ENCODE measurements at regions not wholly inside any gene's neighbourhood (a gene's known extent, or its start where the extent isn't known, plus 50 kb on each side); places are given as distances from the start of the nearest gene placed in this dataset.

GRCh38 chr9:99385814-99386279 is 163.8 kb downstream of the SEC61B start:
- peak; percentile 24 for DNase-seq (ENCODE audit: extremely low read depth, low read depth)
- no peak for TF ChIP-seq CTCF (IDR thresholded peaks at IDR 0.05; ENCODE audit: low read depth, low read length, missing control alignments)
- H3K4me3 ChIP-seq (replicated peaks; ENCODE audit: low read depth, low read length) = no peak overlapping the region

- TF ChIP-seq CTCF (IDR thresholded peaks at IDR 0.05; ENCODE audit: low read depth, low read length, missing control alignments) = no peak
- no peak for DNase-seq (ENCODE audit: extremely low read depth, low read depth)
- H3K4me3 ChIP-seq (replicated peaks; ENCODE audit: low read depth, low read length) = no peak overlapping the region
Observed at GRCh38 chr9:99387431-99387830, 165.3 kb downstream of the SEC61B start.

GRCh38 chr9:99389087-99390033 is 167.3 kb downstream of the SEC61B start:
- no peak overlapping the region for H3K4me3 ChIP-seq (replicated peaks; ENCODE audit: low read depth, low read length)
- DNase-seq (ENCODE audit: extremely low read depth, low read depth) = no peak
- TF ChIP-seq CTCF (IDR thresholded peaks at IDR 0.05; ENCODE audit: low read depth, low read length, missing control alignments) = no peak

- TF ChIP-seq CTCF (IDR thresholded peaks at IDR 0.05; ENCODE audit: low read depth, low read length, missing control alignments) = no peak
- DNase-seq (ENCODE audit: extremely low read depth, low read depth) = no peak
- H3K4me3 ChIP-seq (replicated peaks; ENCODE audit: low read depth, low read length) = no peak overlapping the region
Observed at GRCh38 chr9:99391937-99392594, 170.0 kb downstream of the SEC61B start.

GRCh38 chr9:99392986-99393385 is 170.9 kb downstream of the SEC61B start:
- no peak for DNase-seq (ENCODE audit: extremely low read depth, low read depth)
- no peak overlapping the region for H3K4me3 ChIP-seq (replicated peaks; ENCODE audit: low read depth, low read length)
- TF ChIP-seq CTCF (IDR thresholded peaks at IDR 0.05; ENCODE audit: low read depth, low read length, missing control alignments) = no peak

- TF ChIP-seq CTCF (IDR thresholded peaks at IDR 0.05; ENCODE audit: low read depth, low read length, missing control alignments) = no peak
- no peak for DNase-seq (ENCODE audit: extremely low read depth, low read depth)
- no peak overlapping the region for H3K4me3 ChIP-seq (replicated peaks; ENCODE audit: low read depth, low read length)
Observed at GRCh38 chr9:99393993-99394392, 171.9 kb downstream of the SEC61B start.

All from HFF-Myc (cell line).